Pancreas (tissue), 10 donors: ENCODE measurements at regions not wholly inside any gene's neighbourhood (a gene's known extent, or its start where the extent isn't known, plus 50 kb on each side); places are given as distances from the start of the nearest gene placed in this dataset.

Experiments used
- ATAC-seq, 4 donors: fragments of 200-7000 bp; cut with Tn5 transposase; one replicate each; pipeline versions ENCODE4 v1.8.0 to v1.9.1; 2020; ENCODE audit warnings: mild to moderate bottlenecking in 4 of 4, moderate library complexity in 4 of 4
- DNase-seq, 6 donors: peaks; one replicate each; pipeline ENCODE4 v3.0.0-alpha.2; 2020
- FAIRE-seq: peaks from 2 replicates; lab custom pipeline; 2012; peaks lifted over from hg19 to GRCh38; lab: Jason Lieb, UNC
- H3K27ac ChIP-seq, 4 donors: fragments of 200-600 bp; sonication (generic); 1 replicate in 3 of 4; 2 replicates in 1 of 4; pipeline versions ENCODE4 v1.5.0 to v1.8.0; 2020
- H3K27me3 ChIP-seq, 4 donors: fragments of 200-600 bp; one replicate each; pipeline ENCODE4 v1.8.0; 2021
- H3K36me3 ChIP-seq, 3 donors: fragments of 200-600 bp; sonication (generic) in 1 of 3; one replicate each; pipeline versions ENCODE4 v1.5.0 to v1.8.0; 2020 to 2021
- H3K4me1 ChIP-seq, 3 donors: fragments of 200-600 bp; one replicate each; pipeline ENCODE4 v1.8.0; 2021
- H3K4me3 ChIP-seq, 4 donors: fragments of 200-600 bp; sonication (generic) in 2 of 4; one replicate each; pipeline versions ENCODE4 v1.5.0 to v1.8.0; 2020 to 2021
- H3K9me3 ChIP-seq, 4 donors: fragments of 200-600 bp; one replicate each; pipeline ENCODE4 v1.8.0; 2021
- WGBS, 2 donors: extraction: QIAGEN DNeasy Blood & Tissue Kit; methylation state at CpG; one replicate each; pipeline ENCODE4 v1.1.7; 2013; 5-methylcytosine and 5-hydroxymethylcytosine counted together
- intact Hi-C, 3 donors: fragments of 100-400 bp; cut with DNase I; formaldehyde crosslinking; loops; one replicate each; pipeline versions ENCODE4 v1.11.1 to v1.14.2; 2022
- TF ChIP-seq, protein P1 (sequence below), 4 donors: fragments of 200-600 bp; sonication (generic) in 3 of 4; IDR thresholded peaks; one replicate each; pipeline versions ENCODE4 v1.5.0 to v1.8.0; 2021; ENCODE audit warnings: antibody characterized with exemption in 4 of 4
- donor health status: healthy with polysubstance abuse.
- donor health status: DM: no; HTN: no; CAD: no; lungs with moderate emphysema.
- donor health status: DM: no; HTN: no; CAD: no.
- donor health status: control.
- donor health status: control.
- donor health status: Bipolar disorder and iron deficiency.
- donor health status: DM: yes; HTN: yes; CAD: no.
- donor health status: DM: no; HTN: no; CAD: no.
- donor health status: DM: no; HTN: no; CAD: no.
- donor health status: DM: yes; HTN: yes; CAD: no.

DNA sequence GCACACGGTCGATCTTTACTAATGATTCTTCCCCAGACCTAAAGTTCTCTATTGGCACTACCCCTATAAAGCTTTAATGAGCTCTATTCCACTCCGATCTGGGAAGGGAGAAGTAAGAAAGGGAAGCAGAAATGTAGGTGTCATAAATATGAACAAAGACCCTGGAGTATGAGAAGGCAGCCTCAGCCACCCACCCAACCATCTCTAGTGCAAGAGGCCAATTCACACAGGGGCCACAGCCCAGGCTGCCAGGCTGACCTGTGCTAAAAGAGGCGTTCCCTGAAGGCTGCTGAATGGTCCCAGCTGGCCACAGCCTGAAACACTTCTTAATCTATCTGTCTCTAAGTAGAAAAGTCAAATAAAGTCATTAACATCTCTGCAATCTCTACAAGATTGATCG is 60.1 kb upstream of the ACTR3 start:
- intact Hi-C loops: no loop called here
- 66 to 81% methylated on average over 5 of the region's 5 CpGs for WGBS, 2 donors
- FAIRE-seq: no peak
- no peak overlapping the region for H3K27ac ChIP-seq
- no peak for DNase-seq
- TF ChIP-seq, protein P1, sequence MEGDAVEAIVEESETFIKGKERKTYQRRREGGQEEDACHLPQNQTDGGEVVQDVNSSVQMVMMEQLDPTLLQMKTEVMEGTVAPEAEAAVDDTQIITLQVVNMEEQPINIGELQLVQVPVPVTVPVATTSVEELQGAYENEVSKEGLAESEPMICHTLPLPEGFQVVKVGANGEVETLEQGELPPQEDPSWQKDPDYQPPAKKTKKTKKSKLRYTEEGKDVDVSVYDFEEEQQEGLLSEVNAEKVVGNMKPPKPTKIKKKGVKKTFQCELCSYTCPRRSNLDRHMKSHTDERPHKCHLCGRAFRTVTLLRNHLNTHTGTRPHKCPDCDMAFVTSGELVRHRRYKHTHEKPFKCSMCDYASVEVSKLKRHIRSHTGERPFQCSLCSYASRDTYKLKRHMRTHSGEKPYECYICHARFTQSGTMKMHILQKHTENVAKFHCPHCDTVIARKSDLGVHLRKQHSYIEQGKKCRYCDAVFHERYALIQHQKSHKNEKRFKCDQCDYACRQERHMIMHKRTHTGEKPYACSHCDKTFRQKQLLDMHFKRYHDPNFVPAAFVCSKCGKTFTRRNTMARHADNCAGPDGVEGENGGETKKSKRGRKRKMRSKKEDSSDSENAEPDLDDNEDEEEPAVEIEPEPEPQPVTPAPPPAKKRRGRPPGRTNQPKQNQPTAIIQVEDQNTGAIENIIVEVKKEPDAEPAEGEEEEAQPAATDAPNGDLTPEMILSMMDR (IDR thresholded peaks at IDR 0.05): no peak
- ATAC-seq: no peak
- no peaks in the 10 kb centered on the region for H3K4me1 ChIP-seq
- H3K4me3 ChIP-seq: no peak overlapping the region
- H3K27me3 ChIP-seq: no peaks in the 10 kb centered on the region
- no peaks in the 10 kb centered on the region for H3K9me3 ChIP-seq
- H3K36me3 ChIP-seq: no peaks in the 10 kb centered on the region

GRCh38 chr2:113829270-113829669 is 60.6 kb upstream of the ACTR3 start:
- TF ChIP-seq, protein P1 (IDR thresholded peaks at IDR 0.05): no peak
- Histone ChIP-seq H3K27ac (no peak overlapping the region), H3K9me3 (no peaks in the 10 kb centered on the region), H3K36me3 (no peaks in the 10 kb centered on the region), H3K27me3 (no peaks in the 10 kb centered on the region), H3K4me1 (no peaks in the 10 kb centered on the region), H3K4me3 (no peak overlapping the region)
- WGBS, 2 donors: 83 to 90% methylated on average over 2 of the region's 2 CpGs
- intact Hi-C loops: no loop called here
- ATAC-seq (no peak), FAIRE-seq (no peak), DNase-seq (no peak)

- no peaks in the 10 kb centered on the region for H3K9me3 ChIP-seq
- H3K27me3 ChIP-seq: no peaks in the 10 kb centered on the region
- H3K36me3 ChIP-seq: no peaks in the 10 kb centered on the region
- DNase-seq (no peak), FAIRE-seq (no peak), ATAC-seq (no peak)
- H3K27ac ChIP-seq: no peak overlapping the region
- TF ChIP-seq, protein P1 (IDR thresholded peaks at IDR 0.05): no peak
- H3K4me1 ChIP-seq: no peaks in the 10 kb centered on the region
- intact Hi-C loops: no loop called here
- no peak overlapping the region for H3K4me3 ChIP-seq
- WGBS, 2 donors: 92 to 98% methylated on average over 2 of the region's 2 CpGs
These were observed 61.7 kb upstream of the ACTR3 start for GRCh38 chr2:113828049-113828742.

GRCh38 chr2:113827426-113827825 is 62.5 kb upstream of the ACTR3 start:
- Histone ChIP-seq H3K9me3 (no peaks in the 10 kb centered on the region), H3K4me1 (no peaks in the 10 kb centered on the region), H3K4me3 (no peak overlapping the region), H3K27ac (no peak overlapping the region), H3K27me3 (no peaks in the 10 kb centered on the region), H3K36me3 (no peaks in the 10 kb centered on the region)
- 90 to 91% methylated on average over 2 of the region's 2 CpGs for WGBS, 2 donors
- FAIRE-seq (no peak), DNase-seq (no peak), ATAC-seq (no peak)
- TF ChIP-seq, protein P1 (IDR thresholded peaks at IDR 0.05): no peak
- intact Hi-C loops: no loop called here
